Loucy (cell line): ENCODE measurements at regions not wholly inside any gene's neighbourhood (a gene's known extent, or its start where the extent isn't known, plus 50 kb on each side); places are given as distances from the start of the nearest gene placed in this dataset.

Experiments used
- CTCF ChIP-seq: fragments of 200-600 bp; sonication (generic); conservative IDR thresholded peaks from 2 replicates; pipeline ENCODE4 v1.5.1; 2014; ENCODE audit warnings: mild to moderate bottlenecking, antibody characterized with exemption, low read length
- EZH2phosphoT487 ChIP-seq: fragments of 200-600 bp; IDR thresholded peaks from 2 replicates; pipeline ENCODE4 v1.6.1; 2018; ENCODE audit warnings: antibody characterized with exemption, mild to moderate bottlenecking, moderate library complexity, borderline replicate concordance

GRCh38 chr2:12269041-12269972 lies 447.4 kb upstream of the TRIB2 start:
- TF ChIP-seq CTCF (no peak), EZH2phosphoT487 (no peak)
